Peyer's patch (tissue), 4 donors: ENCODE measurements at regions not wholly inside any gene's neighbourhood (a gene's known extent, or its start where the extent isn't known, plus 50 kb on each side); places are given as distances from the start of the nearest gene placed in this dataset.

Experiments
- DNase-seq, 3 donors: peaks; one replicate each; pipeline ENCODE4 v3.0.0-alpha.2; 2017 to 2019
- H3K27ac ChIP-seq, 4 donors: fragments of 200-600 bp; sonication (generic); one replicate each; pipeline ENCODE4 v1.5.1; 2016 to 2019
- H3K27me3 ChIP-seq, 2 donors: fragments of 200-600 bp; sonication (generic); one replicate each; pipeline ENCODE4 v1.5.1; 2019
- H3K36me3 ChIP-seq, 3 donors: fragments of 200-600 bp; sonication (generic); one replicate each; pipeline ENCODE4 v1.5.1; 2016 to 2019
- H3K4me1 ChIP-seq, 4 donors: fragments of 200-600 bp; sonication (generic); one replicate each; pipeline ENCODE4 v1.5.1; 2016 to 2019
- H3K4me3 ChIP-seq, 4 donors: fragments of 200-600 bp; sonication (generic); 1 replicate in 3 of 4; 2 replicates in 1 of 4; pipeline ENCODE4 v1.5.1; 2016 to 2019; ENCODE audit warnings: mild to moderate bottlenecking in 1 of 4
- H3K9me3 ChIP-seq, 4 donors: fragments of 200-600 bp; sonication (generic); one replicate each; pipeline ENCODE4 v1.5.1; 2016 to 2019; ENCODE audit warnings: mild to moderate bottlenecking in 1 of 4
- POLR2A ChIP-seq, 2 donors: fragments of 450-650 bp; IDR thresholded peaks; one replicate each; pipeline ENCODE4 v1.5.1; 2017; ENCODE audit warnings: antibody characterized with exemption in 2 of 2, mild to moderate bottlenecking in 2 of 2, moderate library complexity in 2 of 2
- TF ChIP-seq, protein P1 (sequence below), 6 experiments: fragments of 450-650 bp in 4 of 6; fragments of 200-600 bp in 2 of 6; sonication (generic) in 1 of 6; IDR thresholded peaks; one replicate each; pipeline ENCODE4 v1.5.1; 2017 to 2019; ENCODE audit warnings: antibody characterized with exemption in 6 of 6, mild to moderate bottlenecking in 3 of 6, moderate library complexity in 1 of 6

DNA sequence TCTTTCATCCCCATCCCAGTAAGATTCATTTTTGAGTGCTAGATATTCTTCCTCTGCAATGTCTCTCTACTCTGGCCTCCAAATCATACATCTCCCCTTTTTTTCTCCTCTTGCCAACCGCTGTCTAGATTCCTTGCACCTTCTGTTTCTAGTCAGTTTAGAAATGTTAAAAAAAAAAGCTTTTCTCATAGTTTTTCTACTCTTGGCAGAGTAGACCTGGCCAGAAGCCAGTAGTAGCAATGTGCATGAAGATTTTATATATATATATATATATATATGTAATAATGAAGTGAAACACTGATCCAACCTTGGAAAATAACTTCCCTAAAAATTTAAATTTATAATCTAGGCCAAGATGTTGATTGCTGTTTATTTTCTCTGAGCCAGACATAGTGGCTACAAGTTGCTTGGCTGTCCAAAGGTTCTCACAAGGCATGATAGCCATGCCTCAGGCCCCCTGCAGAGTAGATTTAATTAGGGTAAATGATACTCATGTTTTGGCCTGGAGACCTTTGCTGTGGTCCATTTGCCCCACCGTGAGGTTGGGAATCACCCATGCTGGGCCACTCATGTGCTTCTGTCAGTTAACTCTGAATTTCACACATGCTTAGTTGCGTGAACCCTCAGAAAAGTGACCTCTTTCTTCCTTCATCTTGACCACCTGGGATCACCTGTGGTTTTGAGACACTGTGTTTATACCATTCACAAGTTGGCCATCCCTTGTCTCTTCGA is 103.4 kb upstream of the KCNE2 start:
- Histone ChIP-seq H3K4me1 (no peaks in the 10 kb centered on the region), H3K27me3 (no peaks in the 10 kb centered on the region), H3K9me3 (no peaks in the 10 kb centered on the region), H3K27ac (no peak overlapping the region), H3K36me3 (no peaks in the 10 kb centered on the region), H3K4me3 (no peak overlapping the region)
- TF ChIP-seq POLR2A (IDR thresholded peaks at IDR 0.05) = no peak
- TF ChIP-seq, protein P1, sequence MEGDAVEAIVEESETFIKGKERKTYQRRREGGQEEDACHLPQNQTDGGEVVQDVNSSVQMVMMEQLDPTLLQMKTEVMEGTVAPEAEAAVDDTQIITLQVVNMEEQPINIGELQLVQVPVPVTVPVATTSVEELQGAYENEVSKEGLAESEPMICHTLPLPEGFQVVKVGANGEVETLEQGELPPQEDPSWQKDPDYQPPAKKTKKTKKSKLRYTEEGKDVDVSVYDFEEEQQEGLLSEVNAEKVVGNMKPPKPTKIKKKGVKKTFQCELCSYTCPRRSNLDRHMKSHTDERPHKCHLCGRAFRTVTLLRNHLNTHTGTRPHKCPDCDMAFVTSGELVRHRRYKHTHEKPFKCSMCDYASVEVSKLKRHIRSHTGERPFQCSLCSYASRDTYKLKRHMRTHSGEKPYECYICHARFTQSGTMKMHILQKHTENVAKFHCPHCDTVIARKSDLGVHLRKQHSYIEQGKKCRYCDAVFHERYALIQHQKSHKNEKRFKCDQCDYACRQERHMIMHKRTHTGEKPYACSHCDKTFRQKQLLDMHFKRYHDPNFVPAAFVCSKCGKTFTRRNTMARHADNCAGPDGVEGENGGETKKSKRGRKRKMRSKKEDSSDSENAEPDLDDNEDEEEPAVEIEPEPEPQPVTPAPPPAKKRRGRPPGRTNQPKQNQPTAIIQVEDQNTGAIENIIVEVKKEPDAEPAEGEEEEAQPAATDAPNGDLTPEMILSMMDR (IDR thresholded peaks at IDR 0.05) = no peak
- no peak for DNase-seq

- Histone ChIP-seq H3K9me3 (no peaks in the 10 kb centered on the region), H3K27me3 (no peaks in the 10 kb centered on the region), H3K4me3 (no peak overlapping the region), H3K36me3 (no peaks in the 10 kb centered on the region), H3K4me1 (no peaks in the 10 kb centered on the region), H3K27ac (no peak overlapping the region)
- TF ChIP-seq, protein P1 (IDR thresholded peaks at IDR 0.05) = no peak
- no peak for TF ChIP-seq POLR2A (IDR thresholded peaks at IDR 0.05)
- no peak for DNase-seq
These were observed 101.9 kb upstream of the KCNE2 start for GRCh38 chr21:34261841-34262468.

- Histone ChIP-seq H3K27ac (no peak overlapping the region), H3K36me3 (no peaks in the 10 kb centered on the region), H3K27me3 (no peaks in the 10 kb centered on the region), H3K4me3 (no peak overlapping the region), H3K9me3 (no peaks in the 10 kb centered on the region), H3K4me1 (no peaks in the 10 kb centered on the region)
- no peak for TF ChIP-seq POLR2A (IDR thresholded peaks at IDR 0.05)
- TF ChIP-seq, protein P1 (IDR thresholded peaks at IDR 0.05) = no peak
- DNase-seq = no peak
These were observed 101.3 kb upstream of the KCNE2 start for GRCh38 chr21:34262469-34262845.

- TF ChIP-seq, protein P1 (IDR thresholded peaks at IDR 0.05) = no peak
- no peak for TF ChIP-seq POLR2A (IDR thresholded peaks at IDR 0.05)
- DNase-seq = no peak
- no peaks in the 10 kb centered on the region for H3K27me3 ChIP-seq
- no peaks in the 10 kb centered on the region for H3K4me1 ChIP-seq
- H3K9me3 ChIP-seq = no peaks in the 10 kb centered on the region
- H3K36me3 ChIP-seq = no peaks in the 10 kb centered on the region
- no peak overlapping the region for H3K27ac ChIP-seq
- H3K4me3 ChIP-seq = no peak overlapping the region
These were observed 100.2 kb upstream of the KCNE2 start for GRCh38 chr21:34263629-34264028.

DNA sequence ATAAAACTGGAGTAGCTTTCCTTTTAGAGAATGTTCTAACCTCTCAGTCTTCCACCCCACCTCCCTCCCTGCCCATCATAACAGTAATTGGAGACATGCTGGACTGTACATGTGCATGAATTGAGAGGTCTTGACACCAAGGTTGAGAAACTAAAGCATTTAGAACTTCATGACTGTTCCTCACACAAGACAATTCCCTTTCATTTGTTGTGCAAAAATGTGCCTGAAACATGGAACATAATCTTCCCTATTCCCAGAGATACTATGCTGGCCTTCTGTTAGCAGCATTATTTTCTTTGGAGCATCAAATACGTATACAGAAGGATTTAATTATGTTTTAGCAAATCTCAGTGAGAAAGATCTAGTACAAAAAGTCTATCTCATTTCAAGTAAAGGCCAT is 97.5 kb upstream of the KCNE2 start:
- H3K27ac ChIP-seq = no peak overlapping the region
- no peak for DNase-seq
- H3K4me3 ChIP-seq = no peak overlapping the region
- H3K36me3 ChIP-seq = no peaks in the 10 kb centered on the region
- no peaks in the 10 kb centered on the region for H3K4me1 ChIP-seq
- H3K27me3 ChIP-seq = no peaks in the 10 kb centered on the region
- no peaks in the 10 kb centered on the region for H3K9me3 ChIP-seq
- TF ChIP-seq, protein P1 (IDR thresholded peaks at IDR 0.05) = no peak
- no peak for TF ChIP-seq POLR2A (IDR thresholded peaks at IDR 0.05)
